GM18909 (cell line): ENCODE measurements at regions not wholly inside any gene's neighbourhood (a gene's known extent, or its start where the extent isn't known, plus 50 kb on each side); places are given as distances from the start of the nearest gene placed in this dataset.

Source experiments
- ATAC-seq: cut with Tn5 transposase; IDR thresholded peaks from one replicate; pipeline ENCODE4 v1.9.1; 2021; ENCODE audit warnings: mild to moderate bottlenecking; ENCODE audit not compliant: unreplicated experiment, poor library complexity

DNA sequence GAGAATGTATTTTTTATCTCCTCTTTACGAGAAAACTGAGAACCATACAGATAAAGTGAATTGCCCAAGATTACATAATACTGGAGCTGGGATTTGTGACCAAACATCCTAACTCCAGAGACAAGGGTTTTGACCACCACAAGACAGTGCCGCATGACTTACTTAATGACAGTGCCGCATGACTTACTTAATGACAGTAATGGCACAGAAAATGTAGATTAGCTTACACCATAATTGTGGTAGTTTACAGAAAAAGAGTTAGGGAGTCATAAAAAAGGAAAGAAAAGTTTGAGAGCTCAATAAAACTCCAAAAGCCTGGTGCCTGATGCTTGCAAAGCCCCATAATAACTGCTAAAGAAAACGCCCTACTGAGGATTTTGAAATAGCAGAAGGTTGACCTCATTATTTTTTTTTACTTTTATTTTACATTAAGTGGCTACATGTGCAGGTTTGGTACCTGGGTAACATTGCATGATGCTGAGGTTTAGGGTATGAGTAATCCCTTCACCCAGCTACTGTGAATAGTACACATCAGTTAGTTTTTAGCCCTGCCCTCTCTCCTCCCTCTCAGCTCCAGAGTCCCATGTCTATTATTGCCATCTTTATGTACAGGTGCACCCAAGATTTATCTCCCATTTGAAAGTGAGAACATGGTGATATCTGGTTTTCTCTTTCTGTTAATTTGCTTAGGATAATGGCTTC is 310.0 kb upstream of the UBE2E3 start:
- ATAC-seq, result no peak

GRCh38 chr2:180669016-180669415 is 311.4 kb upstream of the UBE2E3 start:
- ATAC-seq, result no peak

GRCh38 chr2:180664507-180664906 is 315.9 kb upstream of the UBE2E3 start:
- no peak for ATAC-seq

DNA sequence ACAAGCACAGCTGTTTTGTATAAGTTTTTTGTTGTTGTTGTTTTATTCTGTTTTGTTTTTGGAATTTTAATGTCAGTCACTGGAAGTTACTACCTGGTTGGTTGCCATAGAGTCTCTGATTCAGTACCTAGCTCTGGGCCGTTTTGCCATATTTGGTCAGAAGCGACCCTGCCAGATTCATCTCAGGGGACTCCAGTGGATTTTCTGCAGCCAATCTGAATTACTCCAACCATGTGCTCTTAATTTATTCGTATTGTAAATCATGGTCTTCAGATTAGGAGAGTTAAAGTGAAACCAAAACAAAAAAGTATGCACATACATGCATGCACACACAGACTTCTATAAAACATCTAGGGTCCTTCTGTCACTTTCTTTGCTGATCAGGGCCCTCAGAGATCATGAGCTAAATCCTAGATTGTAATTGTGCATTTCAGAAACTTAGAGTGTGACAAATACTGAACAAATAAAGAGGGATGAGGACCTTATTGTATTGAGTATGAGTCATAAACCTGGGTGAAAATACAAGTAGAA is 317.4 kb upstream of the UBE2E3 start:
- ATAC-seq, result no peak

DNA sequence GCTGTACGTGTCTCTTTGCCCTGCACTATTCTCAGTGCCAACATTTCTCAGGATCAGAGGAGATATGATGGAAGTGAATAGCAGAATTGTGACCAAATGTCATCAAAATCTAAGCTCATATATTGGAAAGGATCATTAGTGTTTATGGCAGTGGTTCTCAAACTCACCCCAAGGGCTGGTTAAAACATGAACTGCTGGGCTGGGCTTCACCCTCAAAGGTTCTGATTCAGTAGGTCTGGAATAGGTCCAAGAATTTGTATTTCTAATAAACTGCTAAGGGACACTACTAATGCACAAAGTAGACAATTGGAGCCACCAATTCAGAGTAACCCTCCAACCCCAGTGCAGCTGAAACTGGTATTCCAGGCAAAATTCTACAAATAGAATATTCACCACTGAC is 317.9 kb upstream of the UBE2E3 start:
- no peak for ATAC-seq

DNA sequence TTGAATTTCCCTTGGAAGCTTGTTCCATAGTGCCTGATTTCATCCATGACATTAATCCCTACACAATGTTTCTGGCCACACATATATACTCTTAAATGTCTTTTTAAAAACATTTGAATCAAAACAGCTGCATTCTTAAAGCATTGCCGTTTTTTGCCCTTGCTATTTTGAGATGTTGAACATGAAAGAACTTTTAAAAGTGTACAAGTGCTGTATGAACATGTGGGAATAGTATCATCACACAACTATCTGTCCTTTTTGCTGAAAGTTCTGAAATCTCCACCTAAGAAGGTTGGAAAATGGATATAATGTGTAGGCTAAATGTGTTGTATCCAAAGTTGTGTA is 318.7 kb upstream of the UBE2E3 start:
- no peak for ATAC-seq

- no peak for ATAC-seq
Measured at GRCh38 chr2:180660881-180661685, 319.3 kb upstream of the UBE2E3 start.

GRCh38 chr2:180660207-180660606 is 320.2 kb upstream of the UBE2E3 start:
- no peak for ATAC-seq

- no peak for ATAC-seq
Measured at GRCh38 chr2:180657054-180657453, 323.4 kb upstream of the UBE2E3 start.

GRCh38 chr2:180656455-180656847 is 324.0 kb upstream of the UBE2E3 start:
- ATAC-seq, result no peak

DNA sequence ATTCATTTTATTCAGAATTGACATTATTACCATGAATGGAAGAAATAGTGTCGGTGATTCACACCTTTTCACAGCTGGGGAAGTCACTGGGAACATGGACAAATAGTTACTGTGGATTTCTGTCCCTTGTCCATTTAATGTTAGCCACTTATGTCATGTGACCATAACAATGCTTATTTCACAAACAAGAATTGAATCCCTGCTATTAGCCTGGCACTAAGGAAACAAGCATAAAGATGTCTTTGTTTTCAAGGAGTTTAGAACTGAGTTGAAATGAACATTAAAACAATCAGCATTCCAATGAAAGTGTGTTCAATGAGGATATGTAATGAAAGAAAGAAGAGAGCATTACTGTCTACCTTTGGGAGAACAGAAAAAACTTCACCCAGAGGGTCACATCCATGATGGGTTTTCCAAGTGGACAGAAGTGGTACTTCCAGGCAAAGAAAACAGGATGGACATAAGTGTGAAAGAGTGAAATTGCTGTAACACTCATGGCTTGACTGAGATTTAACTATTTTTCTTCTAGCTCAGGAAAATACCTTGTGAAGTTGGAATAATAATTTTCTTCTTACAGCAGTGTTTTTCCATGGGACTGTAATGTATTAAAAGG is 324.5 kb upstream of the UBE2E3 start:
- no peak for ATAC-seq

DNA sequence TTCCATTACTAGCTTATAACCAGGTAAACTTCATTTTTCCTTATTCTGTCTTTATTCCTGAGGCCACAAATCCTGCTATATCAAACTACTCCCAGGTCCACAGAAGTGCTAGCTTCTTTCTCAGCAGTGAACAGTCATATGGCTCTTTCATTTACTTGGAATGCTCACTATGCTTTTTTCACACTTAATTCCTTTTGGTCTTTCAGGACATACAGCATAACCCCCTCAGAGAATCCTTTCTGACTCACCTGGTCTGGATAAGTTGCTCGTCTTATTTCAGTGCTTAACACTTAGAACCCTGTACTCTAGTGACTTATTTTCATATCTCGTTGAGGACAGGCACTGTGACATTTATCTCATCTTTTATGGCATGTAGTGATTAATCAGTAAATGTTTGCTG is 325.0 kb upstream of the UBE2E3 start:
- ATAC-seq, result no peak

GRCh38 chr2:180653481-180653880 is 326.9 kb upstream of the UBE2E3 start:
- no peak for ATAC-seq

DNA sequence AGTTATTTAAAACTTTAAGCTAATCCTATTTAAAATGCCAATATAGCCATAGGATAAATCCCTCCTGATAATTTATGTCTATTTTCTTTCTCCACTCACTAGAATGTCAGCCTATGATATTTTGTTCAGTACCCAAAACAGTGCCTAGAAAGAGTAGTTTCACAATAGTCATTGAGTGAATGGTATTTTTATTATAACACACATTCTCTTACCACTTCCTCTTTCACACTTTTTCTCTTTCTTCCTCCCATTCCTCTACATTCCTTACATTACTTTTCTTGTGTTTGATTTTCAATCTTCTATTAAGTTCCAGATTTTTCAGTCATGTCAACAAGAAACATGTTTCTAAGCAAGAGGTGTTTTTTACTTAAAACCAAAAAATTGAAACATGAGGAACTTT is 327.6 kb upstream of the UBE2E3 start:
- no peak for ATAC-seq

- no peak for ATAC-seq
Measured at GRCh38 chr2:180651596-180651995, 328.8 kb upstream of the UBE2E3 start.

DNA sequence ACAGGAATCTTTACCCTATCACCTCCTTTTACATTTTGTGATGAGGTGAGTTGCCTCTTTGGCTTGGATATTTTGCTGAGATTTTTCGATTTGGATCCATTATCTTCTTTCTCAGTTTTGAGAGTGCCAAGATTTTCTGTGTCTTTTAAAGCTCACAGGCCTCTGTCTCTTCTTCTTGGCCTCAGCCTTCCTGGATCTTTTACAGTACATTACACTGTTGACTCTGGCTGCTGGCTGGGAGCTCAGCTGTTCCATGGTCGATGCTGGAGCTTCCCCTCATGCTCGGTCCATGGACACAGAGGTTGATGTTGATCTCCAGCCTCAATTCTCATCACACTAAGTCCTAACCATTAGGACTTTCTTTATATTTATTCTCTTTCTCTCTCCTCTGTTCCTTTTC is 332.8 kb upstream of the UBE2E3 start:
- no peak for ATAC-seq

GRCh38 chr2:180647221-180647620 is 333.2 kb upstream of the UBE2E3 start:
- ATAC-seq, result no peak

GRCh38 chr2:180646756-180647155 is 333.6 kb upstream of the UBE2E3 start:
- ATAC-seq, result no peak

- ATAC-seq, result no peak
Measured at GRCh38 chr2:180644709-180645108, 335.7 kb upstream of the UBE2E3 start.

GRCh38 chr2:180630756-180631155 is 349.6 kb upstream of the UBE2E3 start:
- ATAC-seq, result no peak
